Heart left ventricle (tissue), 16 donors: ENCODE measurements at regions not wholly inside any gene's neighbourhood (a gene's known extent, or its start where the extent isn't known, plus 50 kb on each side); places are given as distances from the start of the nearest gene placed in this dataset.

Experiments
- ATAC-seq, 4 donors: fragments of 200-7000 bp; cut with Tn5 transposase; one replicate each; pipeline ENCODE4 v1.9.1; 2020 to 2022; ENCODE audit warnings: moderate library complexity in 4 of 4, mild to moderate bottlenecking in 3 of 4, moderate number of reproducible peaks in 1 of 4
- DNase-seq, 5 donors: peaks; one replicate each; pipeline ENCODE4 v3.0.0-alpha.2; 2020
- H3K27ac ChIP-seq, 12 donors: fragments of 200-600 bp; sonication (generic) in 4 of 12; one replicate each; pipeline versions ENCODE4 v1.5.0 to v1.8.0; 2016 to 2022; ENCODE audit warnings: mild to moderate bottlenecking in 2 of 12
- H3K27me3 ChIP-seq, 9 donors: fragments of 200-600 bp; sonication (generic) in 2 of 9; one replicate each; pipeline versions ENCODE4 v1.5.1 to v1.8.0; 2016 to 2022; ENCODE audit warnings: mild to moderate bottlenecking in 3 of 9
- H3K36me3 ChIP-seq, 9 donors: fragments of 200-600 bp; sonication (generic) in 2 of 9; one replicate each; pipeline versions ENCODE4 v1.5.0 to v1.8.0; 2018 to 2022; ENCODE audit warnings: mild to moderate bottlenecking in 2 of 9
- H3K4me1 ChIP-seq, 12 donors: fragments of 200-600 bp; sonication (generic) in 4 of 12; one replicate each; pipeline versions ENCODE4 v1.5.0 to v1.8.0; 2016 to 2022; ENCODE audit warnings: mild to moderate bottlenecking in 3 of 12
- H3K4me3 ChIP-seq, 12 donors: fragments of 200-600 bp; sonication (generic) in 4 of 12; one replicate each; pipeline versions ENCODE4 v1.5.0 to v1.8.0; 2017 to 2022; ENCODE audit warnings: mild to moderate bottlenecking in 9 of 12, moderate library complexity in 4 of 12
- H3K9me3 ChIP-seq, 12 donors: fragments of 200-600 bp; sonication (generic) in 4 of 12; one replicate each; pipeline versions ENCODE4 v1.5.0 to v1.8.0; 2016 to 2022; ENCODE audit warnings: mild to moderate bottlenecking in 1 of 12
- POLR2A ChIP-seq, 2 donors: fragments of 450-650 bp; IDR thresholded peaks; one replicate each; pipeline ENCODE4 v1.6.1; 2017; ENCODE audit warnings: antibody characterized with exemption in 2 of 2, mild to moderate bottlenecking in 2 of 2, moderate library complexity in 2 of 2
- WGBS, 4 donors: extraction: QIAGEN DNeasy Blood & Tissue Kit in 2 of 4; methylation state at CpG; one replicate each; pipeline versions ENCODE4 v1.1.5 to v1.1.7; 2013 to 2018; 5-methylcytosine and 5-hydroxymethylcytosine counted together
- intact Hi-C, 10 donors: fragments of 100-400 bp; cut with DNase I; formaldehyde crosslinking; loops; one replicate each; pipeline versions ENCODE4 v1.11.1 to v1.14.2; 2022
- TF ChIP-seq, protein P1 (sequence below), 12 donors: fragments of 200-600 bp; sonication (generic) in 4 of 12; IDR thresholded peaks; one replicate each; pipeline versions ENCODE4 v1.5.0 to v1.8.0; 2018 to 2022; ENCODE audit warnings: antibody characterized with exemption in 12 of 12, mild to moderate bottlenecking in 5 of 12
- donor health status: ischemic (EF 13 %, LVEDD 7.1; RV severe dilation, severe dysfunction).
- donor health status: healthy with polysubstance abuse.
- donor health status: DM: no; HTN: yes; CAD: no.
- donor health status: DM: no; HTN: no; CAD: no.
- donor health status: ischemic (EF 25% LVEDD 6.9; RV normal size, moderate dysfunction).
- donor health status: ischemic (EF 25% LVEDD 5.7; RV mildly dilated, moderate dysfunction).
- donor health status: healthy.
- donor health status: DM: yes; HTN: yes; CAD: no.
- donor health status: ischemic (EF 35%, LVEDD 5.7; RV mildly dilated, moderate dysfunction).
- donor health status: nonischemic (EF 11% LVEDD 7.7; RV severe dilation, severe dysfunction).
- donor health status: DM: yes; HTN: yes; CAD: no.
- donor health status: PGD.
- donor health status: ischemic (EF 29% LVEDD 5.4; RV normal size, mild dysfunction).
- donor health status: nonischemic (EF 23%, LVEDD 6.1; RV moderate dilation, normal function).

DNA sequence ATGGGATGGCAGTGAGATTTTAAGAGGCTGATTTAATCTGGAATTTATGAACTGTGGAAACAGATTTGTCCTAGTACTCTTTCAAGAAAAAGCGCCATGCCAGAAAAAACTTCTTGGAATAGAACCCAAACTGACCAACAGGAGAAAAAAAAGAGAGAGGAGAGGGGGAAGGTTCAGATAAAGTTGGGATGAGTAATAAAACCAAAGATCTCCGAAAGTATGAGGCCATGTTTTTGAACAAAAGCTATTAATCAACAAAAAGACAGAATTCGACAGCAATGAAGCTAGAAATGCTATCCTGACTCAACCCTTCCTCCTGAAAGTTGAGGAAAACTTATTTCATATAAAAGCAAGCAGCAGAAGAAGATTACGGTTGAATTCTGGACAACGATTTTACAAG lies 135.5 kb downstream of the CEMIP2 start:
- ATAC-seq: no peak
- H3K4me1 ChIP-seq: peaks cover 0 to 39% (median 13%) of the 10 kb centered on the region in 12 donors
- TF ChIP-seq, protein P1, sequence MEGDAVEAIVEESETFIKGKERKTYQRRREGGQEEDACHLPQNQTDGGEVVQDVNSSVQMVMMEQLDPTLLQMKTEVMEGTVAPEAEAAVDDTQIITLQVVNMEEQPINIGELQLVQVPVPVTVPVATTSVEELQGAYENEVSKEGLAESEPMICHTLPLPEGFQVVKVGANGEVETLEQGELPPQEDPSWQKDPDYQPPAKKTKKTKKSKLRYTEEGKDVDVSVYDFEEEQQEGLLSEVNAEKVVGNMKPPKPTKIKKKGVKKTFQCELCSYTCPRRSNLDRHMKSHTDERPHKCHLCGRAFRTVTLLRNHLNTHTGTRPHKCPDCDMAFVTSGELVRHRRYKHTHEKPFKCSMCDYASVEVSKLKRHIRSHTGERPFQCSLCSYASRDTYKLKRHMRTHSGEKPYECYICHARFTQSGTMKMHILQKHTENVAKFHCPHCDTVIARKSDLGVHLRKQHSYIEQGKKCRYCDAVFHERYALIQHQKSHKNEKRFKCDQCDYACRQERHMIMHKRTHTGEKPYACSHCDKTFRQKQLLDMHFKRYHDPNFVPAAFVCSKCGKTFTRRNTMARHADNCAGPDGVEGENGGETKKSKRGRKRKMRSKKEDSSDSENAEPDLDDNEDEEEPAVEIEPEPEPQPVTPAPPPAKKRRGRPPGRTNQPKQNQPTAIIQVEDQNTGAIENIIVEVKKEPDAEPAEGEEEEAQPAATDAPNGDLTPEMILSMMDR (IDR thresholded peaks at IDR 0.05): no peak
- no peak for TF ChIP-seq POLR2A (IDR thresholded peaks at IDR 0.05)
- 87 to 94% (median 89%) methylated on average over 5 of the region's 5 CpGs for WGBS, 4 donors
- no peaks in the 10 kb centered on the region for H3K27me3 ChIP-seq
- intact Hi-C loops: loop anchor here in 1 of 10 donors (10.0 kb wide), 1 partner anchor 52 kb away; no protein-coding TSS in a partner anchor
- no peak overlapping the region for H3K4me3 ChIP-seq
- no peak overlapping the region for H3K27ac ChIP-seq
- H3K9me3 ChIP-seq: no peaks in the 10 kb centered on the region
- H3K36me3 ChIP-seq: no peaks in the 10 kb centered on the region
- no peak for DNase-seq

DNA sequence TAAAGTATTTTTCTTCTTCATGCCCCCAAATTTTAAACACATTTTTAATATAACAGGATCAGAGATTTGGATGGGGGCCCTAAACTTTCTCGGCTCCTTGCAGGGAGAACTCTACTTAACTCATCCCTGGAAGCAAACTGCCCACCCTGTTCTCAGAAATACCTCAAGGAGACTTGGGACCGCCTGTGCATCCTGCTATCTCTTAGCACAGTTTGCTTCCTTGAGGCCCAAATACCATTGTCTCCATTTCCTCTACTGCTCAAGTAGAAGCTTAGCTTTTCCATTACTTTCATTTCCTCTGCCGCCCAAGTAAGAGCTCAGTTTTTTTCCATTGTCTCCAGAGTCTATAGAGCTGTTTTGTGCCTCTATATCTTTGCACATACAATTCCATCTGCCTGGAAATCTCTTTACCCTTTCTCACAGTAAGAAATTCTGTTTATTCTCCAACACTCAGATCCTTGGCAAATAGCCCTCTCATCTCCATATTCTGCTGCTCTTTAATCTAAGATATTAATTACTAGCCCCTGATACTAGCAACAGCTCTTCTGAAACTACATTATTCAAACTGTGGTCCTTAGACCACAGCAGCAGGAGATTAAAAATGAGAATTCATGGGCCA lies 137.8 kb downstream of the CEMIP2 start:
- Histone ChIP-seq H3K9me3 (no peaks in the 10 kb centered on the region), H3K27me3 (no peaks in the 10 kb centered on the region), H3K4me3 (no peak overlapping the region), H3K36me3 (no peaks in the 10 kb centered on the region), H3K4me1 (peaks cover 0 to 29% (median 13%) of the 10 kb centered on the region in 12 donors), H3K27ac (peak overlapping the region in 10 of 12 donors; percentile 16 to 72 (median 52))
- ATAC-seq (peak in 3 of 4 donors; percentile 56 to 89 (median 71)), DNase-seq (peak in 1 of 5 donors; percentile 15)
- TF ChIP-seq POLR2A (IDR thresholded peaks at IDR 0.05): no peak
- TF ChIP-seq, protein P1 (IDR thresholded peaks at IDR 0.05): no peak
- WGBS, 4 donors: 53 to 58% (median 56%) methylated on average over 3 of the region's 3 CpGs
- intact Hi-C loops: loop anchor here in 1 of 10 donors (10.0 kb wide), 1 partner anchor 54 kb away; no protein-coding TSS in a partner anchor

DNA sequence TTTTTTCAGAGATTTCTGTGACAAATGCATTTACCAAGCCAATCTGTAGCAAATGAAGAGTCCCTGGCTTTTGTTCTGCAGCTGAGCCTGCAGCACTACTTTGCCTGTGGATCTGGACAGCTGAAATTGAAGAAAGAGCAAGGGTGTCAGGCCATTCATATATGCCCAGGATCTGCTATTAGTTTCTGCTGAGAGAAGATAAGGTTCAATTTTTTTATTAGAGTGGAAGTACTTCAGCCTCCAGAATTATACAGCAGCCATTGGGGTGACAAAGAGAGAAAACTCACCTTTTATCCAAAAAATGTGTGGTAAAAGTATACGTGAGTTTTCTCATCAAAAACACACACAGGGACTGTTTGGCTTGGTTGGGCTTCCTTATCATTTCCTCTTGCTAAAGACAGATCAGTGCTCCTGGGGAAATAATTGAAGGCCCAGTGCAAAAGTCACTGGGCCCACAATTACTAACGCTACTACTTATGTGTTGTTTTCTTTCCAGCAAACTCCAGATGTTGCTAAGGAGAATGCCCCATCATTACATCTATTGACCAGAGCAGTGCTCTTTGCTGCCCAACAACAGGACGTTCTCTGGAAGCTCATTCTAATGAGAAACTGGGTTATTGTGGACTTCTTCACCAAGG lies 138.6 kb downstream of the CEMIP2 start:
- intact Hi-C loops: loop anchor here in 2 of 10 donors (10.0 kb wide), 2 partner anchors 45 to 55 kb away; no protein-coding TSS in a partner anchor
- Histone ChIP-seq H3K27me3 (no peaks in the 10 kb centered on the region), H3K36me3 (no peaks in the 10 kb centered on the region), H3K9me3 (no peaks in the 10 kb centered on the region), H3K4me3 (no peak overlapping the region), H3K27ac (peak overlapping the region in 10 of 12 donors; percentile 5 to 72 (median 52)), H3K4me1 (peaks cover 0 to 29% (median 13%) of the 10 kb centered on the region in 12 donors)
- peak in 1 of 4 donors; percentile 39 for ATAC-seq
- DNase-seq: no peak
- TF ChIP-seq, protein P1 (IDR thresholded peaks at IDR 0.05): no peak
- TF ChIP-seq POLR2A (IDR thresholded peaks at IDR 0.05): no peak
- 30 to 39% (median 35%) methylated on average over 3 of the region's 3 CpGs for WGBS, 4 donors

DNA sequence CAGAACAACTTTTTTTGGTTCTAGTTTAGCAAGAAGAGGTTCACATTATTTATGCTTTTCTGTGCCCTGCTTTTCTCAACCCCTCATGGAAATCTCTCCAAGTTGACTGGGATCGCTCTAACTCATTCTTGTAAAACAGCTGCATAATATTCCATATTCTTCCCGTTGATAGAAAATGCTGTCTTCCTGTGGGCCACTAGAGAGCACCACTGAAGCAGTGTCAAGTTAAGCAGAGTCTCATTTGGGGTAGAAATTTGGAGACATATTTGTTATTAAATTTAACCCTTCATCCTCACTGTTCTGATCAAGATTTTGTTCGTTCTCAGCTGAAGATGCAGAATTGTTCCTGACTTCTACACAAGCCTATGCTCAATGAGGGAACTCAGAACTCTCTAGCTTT lies 140.1 kb downstream of the CEMIP2 start:
- H3K9me3 ChIP-seq: no peaks in the 10 kb centered on the region
- intact Hi-C loops: loop anchor here in 1 of 10 donors (10.0 kb wide), 1 partner anchor 47 kb away; no protein-coding TSS in a partner anchor
- no peak for DNase-seq
- H3K36me3 ChIP-seq: no peaks in the 10 kb centered on the region
- no peak overlapping the region for H3K4me3 ChIP-seq
- H3K4me1 ChIP-seq: peaks cover 0 to 29% (median 13%) of the 10 kb centered on the region in 12 donors
- 89 to 93% (median 91%) methylated on average over 3 of the region's 3 CpGs for WGBS, 4 donors
- no peak overlapping the region for H3K27ac ChIP-seq
- H3K27me3 ChIP-seq: no peaks in the 10 kb centered on the region
- no peak for TF ChIP-seq POLR2A (IDR thresholded peaks at IDR 0.05)
- TF ChIP-seq, protein P1 (IDR thresholded peaks at IDR 0.05): peak in 6 of 12 donors; percentile 10 to 36 (median 14)
- no peak for ATAC-seq
